ENCODE measurements at regions not wholly inside any gene's neighbourhood (a gene's known extent, or its start where the extent isn't known, plus 50 kb on each side); places are given as distances from the start of the nearest gene placed in this dataset.

- CTCF ChIA-PET, result no interaction called here
- Mint-ChIP-seq H3K4me3 (no peak overlapping the region), H3K27me3 (no peaks in the 10 kb centered on the region), H3K27ac (no peak overlapping the region), H3K9me3 (no peaks in the 10 kb centered on the region), H3K36me3 (ENCODE audit: low read depth) (no peaks in the 10 kb centered on the region), H3K4me1 (ENCODE audit: low read depth) (peaks cover 39% of the 10 kb centered on the region)
- no peaks in the 10 kb centered on the region for H3K9me3 ChIP-seq (ENCODE audit: control insufficient read depth in 1 of 2, insufficient read depth in 1 of 2, low read length in 2 of 2)
- intact Hi-C loops (cut with DNase I, micrococcal nuclease), result loop anchor here in 1 of 2 experiments (5.0 kb wide), 1 partner anchor 64 kb away; the partner anchor contains the start of gene SESN3
- no peak overlapping the region for H3K4me3 ChIP-seq (ENCODE audit: low read length)
- DNase-seq, result no peak
- no peak for TF ChIP-seq CTCF (IDR thresholded peaks at IDR 0.05)
- POLR2A ChIA-PET, result interaction anchor here (1.2 to 1.7 kb wide), 2 partner anchors 10 to 65 kb away, joined by 3 to 4 read pairs; partner anchors contain the start of gene SESN3
- H3K27me3 ChIP-seq (ENCODE audit: control insufficient read depth in 1 of 2, insufficient read depth in 2 of 2, low read length in 2 of 2), result no peaks in the 10 kb centered on the region
- no peak overlapping the region for H3K27ac ChIP-seq (ENCODE audit: low read depth in 1 of 2, low read length in 2 of 2)
- ATAC-seq (ENCODE audit: poor library complexity), result no peak
- peaks cover 16% of the 10 kb centered on the region for H3K4me1 ChIP-seq (ENCODE audit: insufficient read depth, low read length)
- no peaks in the 10 kb centered on the region for H3K36me3 ChIP-seq (ENCODE audit: insufficient read depth, low read length)
Observed at GRCh38 chr11:95296165-95296564, 65.2 kb upstream of the SESN3 start.

GRCh38 chr11:95295382-95296149 lies 64.6 kb upstream of the SESN3 start:
- Histone ChIP-seq H3K27me3 (ENCODE audit: control insufficient read depth in 1 of 2, insufficient read depth in 2 of 2, low read length in 2 of 2) (no peaks in the 10 kb centered on the region), H3K4me3 (ENCODE audit: low read length) (no peak overlapping the region), H3K4me1 (ENCODE audit: insufficient read depth, low read length) (peaks cover 16% of the 10 kb centered on the region), H3K36me3 (ENCODE audit: insufficient read depth, low read length) (no peaks in the 10 kb centered on the region), H3K9me3 (ENCODE audit: control insufficient read depth in 1 of 2, insufficient read depth in 1 of 2, low read length in 2 of 2) (no peaks in the 10 kb centered on the region), H3K27ac (ENCODE audit: low read depth in 1 of 2, low read length in 2 of 2) (no peak overlapping the region)
- H3K36me3 Mint-ChIP-seq (ENCODE audit: low read depth), result no peaks in the 10 kb centered on the region
- no peak overlapping the region for H3K27ac Mint-ChIP-seq
- DNase-seq (no peak), ATAC-seq (ENCODE audit: poor library complexity) (no peak)
- CTCF ChIA-PET, result no interaction called here
- H3K9me3 Mint-ChIP-seq, result no peaks in the 10 kb centered on the region
- TF ChIP-seq CTCF (IDR thresholded peaks at IDR 0.05), result no peak
- no peaks in the 10 kb centered on the region for H3K27me3 Mint-ChIP-seq
- POLR2A ChIA-PET, result interaction anchor here (1.2 to 1.7 kb wide), 2 partner anchors 10 to 64 kb away, joined by 3 to 4 read pairs; partner anchors contain the start of gene SESN3
- H3K4me3 Mint-ChIP-seq, result no peak overlapping the region
- intact Hi-C loops (cut with DNase I, micrococcal nuclease), result loop anchor here in 1 of 2 experiments (5.0 kb wide), 1 partner anchor 63 kb away; the partner anchor contains the start of gene SESN3
- H3K4me1 Mint-ChIP-seq (ENCODE audit: low read depth), result peaks cover 39% of the 10 kb centered on the region

GRCh38 chr11:95294701-95295100 lies 63.7 kb upstream of the SESN3 start:
- Mint-ChIP-seq H3K36me3 (ENCODE audit: low read depth) (no peaks in the 10 kb centered on the region), H3K4me3 (no peak overlapping the region), H3K27me3 (no peaks in the 10 kb centered on the region), H3K4me1 (ENCODE audit: low read depth) (peaks cover 31% of the 10 kb centered on the region), H3K9me3 (no peaks in the 10 kb centered on the region), H3K27ac (no peak overlapping the region)
- DNase-seq (no peak), ATAC-seq (ENCODE audit: poor library complexity) (no peak)
- Histone ChIP-seq H3K27ac (ENCODE audit: low read depth in 1 of 2, low read length in 2 of 2) (no peak overlapping the region), H3K36me3 (ENCODE audit: insufficient read depth, low read length) (no peaks in the 10 kb centered on the region), H3K4me1 (ENCODE audit: insufficient read depth, low read length) (peaks cover 13% of the 10 kb centered on the region), H3K27me3 (ENCODE audit: control insufficient read depth in 1 of 2, insufficient read depth in 2 of 2, low read length in 2 of 2) (no peaks in the 10 kb centered on the region), H3K9me3 (ENCODE audit: control insufficient read depth in 1 of 2, insufficient read depth in 1 of 2, low read length in 2 of 2) (no peaks in the 10 kb centered on the region), H3K4me3 (ENCODE audit: low read length) (no peak overlapping the region)
- no peak for TF ChIP-seq CTCF (IDR thresholded peaks at IDR 0.05)
- ChIA-PET CTCF (no interaction called here), POLR2A (no interaction called here)
- intact Hi-C loops (cut with DNase I, micrococcal nuclease), result loop anchor here in 1 of 2 experiments (5.0 kb wide), 1 partner anchor 62 kb away; the partner anchor contains the start of gene SESN3
